Calu3 (cell line): ENCODE measurements at regions not wholly inside any gene's neighbourhood (a gene's known extent, or its start where the extent isn't known, plus 50 kb on each side); places are given as distances from the start of the nearest gene placed in this dataset.

Source experiments
- BruUV-seq: library from RNA; stranded (reverse); fragments of 400-500 nt; replicated peaks from 2 replicates; lab custom pipeline; 2021; lab: Mats Ljungman, UMichigan
- CTCF ChIA-PET: fragments of 300-600 bp; sonication (Branson Sonifier 250); formaldehyde crosslinking; loops from one replicate; lab custom pipeline; 2022; ENCODE audit warnings: antibody characterized with exemption; lab: Charles Lee
- DNase-seq: peaks from one replicate; pipeline ENCODE4 v3.0.0; 2022
- H3K27ac Mint-ChIP-seq: one replicate; pipeline ENCODE4 v1.8.0; 2022; ENCODE audit warnings: mixed read lengths; ENCODE audit not compliant: unreplicated experiment
- H3K27me3 Mint-ChIP-seq: one replicate; pipeline ENCODE4 v1.8.0; 2022; ENCODE audit warnings: mixed read lengths; ENCODE audit not compliant: unreplicated experiment
- H3K36me3 Mint-ChIP-seq: one replicate; pipeline ENCODE4 v1.8.0; 2022; ENCODE audit warnings: mild to moderate bottlenecking, moderate library complexity, mixed read lengths; ENCODE audit not compliant: insufficient read depth, unreplicated experiment
- H3K4me1 Mint-ChIP-seq: one replicate; pipeline ENCODE4 v1.8.0; 2022; ENCODE audit warnings: mild to moderate bottlenecking, low read depth, mixed read lengths; ENCODE audit not compliant: unreplicated experiment
- H3K4me3 Mint-ChIP-seq: one replicate; pipeline ENCODE4 v1.8.0; 2022; ENCODE audit warnings: mild to moderate bottlenecking, low read depth, moderate library complexity, mixed read lengths; ENCODE audit not compliant: unreplicated experiment
- H3K9me3 Mint-ChIP-seq: one replicate; pipeline ENCODE4 v1.8.0; 2022; ENCODE audit warnings: low read depth, mixed read lengths; ENCODE audit not compliant: unreplicated experiment
- CTCF ChIP-seq: fragments of 200-600 bp; IDR thresholded peaks from one replicate; pipeline ENCODE4 v1.8.0; 2022; ENCODE audit warnings: antibody characterized with exemption; ENCODE audit not compliant: unreplicated experiment
- intact Hi-C: fragments of 100-400 bp; cut with micrococcal nuclease; formaldehyde crosslinking; loops from one replicate; pipeline ENCODE4 v1.10.0; 2022; ENCODE audit not compliant: unreplicated experiment

- Mint-ChIP-seq H3K27ac (no peak overlapping the region), H3K36me3 (no peaks in the 10 kb centered on the region), H3K9me3 (no peaks in the 10 kb centered on the region), H3K4me1 (no peaks in the 10 kb centered on the region), H3K4me3 (no peak overlapping the region), H3K27me3 (peaks cover 48% of the 10 kb centered on the region)
- BruUV-seq, result no TSS peak
- peak; percentile 60 for DNase-seq
- no peak for TF ChIP-seq CTCF
- intact Hi-C loops, result loop anchor here (2.0 to 5.0 kb wide), 2 partner anchors 42 to 45 kb away; no protein-coding TSS in a partner anchor
- CTCF ChIA-PET, result no interaction called here
Observed at GRCh38 chr2:88874063-88874657, 182.7 kb downstream of the RPIA start.

- H3K36me3 Mint-ChIP-seq, result no peaks in the 10 kb centered on the region
- DNase-seq, result no peak
- intact Hi-C loops, result loop anchor here (2.0 kb wide), 1 partner anchor 43 kb away; no protein-coding TSS in a partner anchor
- H3K27me3 Mint-ChIP-seq, result peaks cover 42% of the 10 kb centered on the region
- no peak overlapping the region for H3K27ac Mint-ChIP-seq
- no peak for TF ChIP-seq CTCF
- H3K9me3 Mint-ChIP-seq, result no peaks in the 10 kb centered on the region
- no peak overlapping the region for H3K4me3 Mint-ChIP-seq
- CTCF ChIA-PET, result no interaction called here
- H3K4me1 Mint-ChIP-seq, result no peaks in the 10 kb centered on the region
- BruUV-seq, result no TSS peak
Observed at GRCh38 chr2:88875736-88876135, 184.3 kb downstream of the RPIA start.

GRCh38 chr2:88880441-88880953 is 189.0 kb downstream of the RPIA start:
- DNase-seq, result peak; percentile 61
- Mint-ChIP-seq H3K9me3 (no peaks in the 10 kb centered on the region), H3K4me3 (no peak overlapping the region), H3K36me3 (no peaks in the 10 kb centered on the region), H3K27me3 (peaks cover 77% of the 10 kb centered on the region), H3K27ac (no peak overlapping the region), H3K4me1 (no peaks in the 10 kb centered on the region)
- peak; percentile 58 for TF ChIP-seq CTCF
- intact Hi-C loops, result loop anchor here (1.0 kb wide), 1 partner anchor 39 kb away; no protein-coding TSS in a partner anchor
- CTCF ChIA-PET, result interaction anchor here (0.7 to 1.1 kb wide), 6 partner anchors 19 to 61 kb away, joined by 3 to 4 read pairs (median 3); no protein-coding TSS in a partner anchor
- BruUV-seq, result no TSS peak

DNA sequence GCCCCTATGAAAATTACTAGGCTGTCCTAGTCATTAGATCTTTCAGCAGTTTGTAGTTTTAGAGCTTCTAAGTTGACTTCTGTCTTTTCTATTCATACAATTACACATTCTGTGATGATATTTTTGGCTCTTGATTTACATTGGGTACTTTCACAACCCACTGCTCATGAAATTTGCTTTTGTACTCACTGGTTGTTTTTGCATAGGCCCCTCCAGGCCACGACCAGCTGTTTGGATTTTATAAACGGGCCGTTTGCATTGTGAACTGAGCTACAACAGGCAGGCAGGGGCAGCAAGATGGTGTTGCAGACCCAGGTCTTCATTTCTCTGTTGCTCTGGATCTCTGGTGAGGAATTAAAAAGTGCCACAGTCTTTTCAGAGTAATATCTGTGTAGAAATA is 193.8 kb downstream of the RPIA start:
- Mint-ChIP-seq H3K27me3 (peaks cover 67% of the 10 kb centered on the region), H3K36me3 (no peaks in the 10 kb centered on the region), H3K27ac (no peak overlapping the region), H3K4me1 (no peaks in the 10 kb centered on the region), H3K9me3 (no peaks in the 10 kb centered on the region), H3K4me3 (no peak overlapping the region)
- intact Hi-C loops, result no loop called here
- BruUV-seq, result no TSS peak
- CTCF ChIA-PET, result no interaction called here
- no peak for TF ChIP-seq CTCF
- DNase-seq, result no peak
